ENCODE measurements at regions not wholly inside any gene's neighbourhood (a gene's known extent, or its start where the extent isn't known, plus 50 kb on each side); places are given as distances from the start of the nearest gene placed in this dataset.

GRCh38 chr3:35971686-35972085, 332.4 kb downstream of the ARPP21 start:
- TF ChIP-seq EZH2phosphoT487 (IDR thresholded peaks at IDR 0.05; ENCODE audit: borderline replicate concordance) (no peak), CTCF (conservative IDR thresholded peaks at IDR 0.05; ENCODE audit: low read length) (no peak)
- H3K9me3 ChIP-seq (ENCODE audit: insufficient read depth, low read depth, low read length) = no peaks in the 10 kb centered on the region
- no peaks in the 10 kb centered on the region for H3F3A ChIP-seq (ENCODE audit: low read depth)
- no peaks in the 10 kb centered on the region for H3K27me3 ChIP-seq (ENCODE audit: insufficient read depth, low read length, poor library complexity, severe bottlenecking)
- no peak overlapping the region for H3K4me3 ChIP-seq (ENCODE audit: low read length, poor library complexity, severe bottlenecking)
- H2AFZ ChIP-seq (ENCODE audit: low read length) = peak overlapping the region; percentile 4; the same call in 1 of the 2 replicates
- no peaks in the 10 kb centered on the region for H4K20me1 ChIP-seq (ENCODE audit: insufficient read depth, low read length, poor library complexity, severe bottlenecking)
- H3K79me2 ChIP-seq (ENCODE audit: insufficient read depth, low read length) = no peaks in the 10 kb centered on the region
- H3K4me1 ChIP-seq (ENCODE audit: insufficient read depth, low read length, poor library complexity, severe bottlenecking) = peaks cover 47% of the 10 kb centered on the region
- no peaks in the 10 kb centered on the region for H3K9me2 ChIP-seq (replicated peaks; ENCODE audit: low read depth, low read length)
- no peaks in the 10 kb centered on the region for H3K36me3 ChIP-seq (ENCODE audit: insufficient read depth, low read length)
- no peak overlapping the region for H3K9ac ChIP-seq (ENCODE audit: low read depth, low read length, poor library complexity, severe bottlenecking)
- no peak overlapping the region for H3K4me2 ChIP-seq (ENCODE audit: low read depth, low read length, poor library complexity, severe bottlenecking)

- Histone ChIP-seq H3K9me2 (replicated peaks; ENCODE audit: low read depth, low read length) (no peaks in the 10 kb centered on the region), H3K4me3 (ENCODE audit: low read length, poor library complexity, severe bottlenecking) (no peak overlapping the region), H3K9ac (ENCODE audit: low read depth, low read length, poor library complexity, severe bottlenecking) (no peak overlapping the region), H3F3A (ENCODE audit: low read depth) (no peaks in the 10 kb centered on the region), H2AFZ (ENCODE audit: low read length) (no peak overlapping the region), H3K4me2 (ENCODE audit: low read depth, low read length, poor library complexity, severe bottlenecking) (no peak overlapping the region), H3K9me3 (ENCODE audit: insufficient read depth, low read depth, low read length) (no peaks in the 10 kb centered on the region), H3K4me1 (ENCODE audit: insufficient read depth, low read length, poor library complexity, severe bottlenecking) (peaks cover 32% of the 10 kb centered on the region), H3K79me2 (ENCODE audit: insufficient read depth, low read length) (no peaks in the 10 kb centered on the region), H3K36me3 (ENCODE audit: insufficient read depth, low read length) (no peaks in the 10 kb centered on the region), H4K20me1 (ENCODE audit: insufficient read depth, low read length, poor library complexity, severe bottlenecking) (no peaks in the 10 kb centered on the region), H3K27me3 (ENCODE audit: insufficient read depth, low read length, poor library complexity, severe bottlenecking) (no peaks in the 10 kb centered on the region)
- TF ChIP-seq CTCF (conservative IDR thresholded peaks at IDR 0.05; ENCODE audit: low read length) (no peak), EZH2phosphoT487 (IDR thresholded peaks at IDR 0.05; ENCODE audit: borderline replicate concordance) (no peak)
These were observed 335.5 kb downstream of the ARPP21 start for GRCh38 chr3:35974872-35975271.

- H3F3A ChIP-seq (ENCODE audit: low read depth) = no peaks in the 10 kb centered on the region
- H3K9me2 ChIP-seq (replicated peaks; ENCODE audit: low read depth, low read length) = no peaks in the 10 kb centered on the region
- no peaks in the 10 kb centered on the region for H4K20me1 ChIP-seq (ENCODE audit: insufficient read depth, low read length, poor library complexity, severe bottlenecking)
- TF ChIP-seq EZH2phosphoT487 (IDR thresholded peaks at IDR 0.05; ENCODE audit: borderline replicate concordance) (no peak), CTCF (conservative IDR thresholded peaks at IDR 0.05; ENCODE audit: low read length) (no peak)
- no peak overlapping the region for H3K4me2 ChIP-seq (ENCODE audit: low read depth, low read length, poor library complexity, severe bottlenecking)
- H3K36me3 ChIP-seq (ENCODE audit: insufficient read depth, low read length) = no peaks in the 10 kb centered on the region
- no peaks in the 10 kb centered on the region for H3K79me2 ChIP-seq (ENCODE audit: insufficient read depth, low read length)
- no peaks in the 10 kb centered on the region for H3K4me1 ChIP-seq (ENCODE audit: insufficient read depth, low read length, poor library complexity, severe bottlenecking)
- H3K9ac ChIP-seq (ENCODE audit: low read depth, low read length, poor library complexity, severe bottlenecking) = no peak overlapping the region
- no peak overlapping the region for H3K4me3 ChIP-seq (ENCODE audit: low read length, poor library complexity, severe bottlenecking)
- H2AFZ ChIP-seq (ENCODE audit: low read length) = no peak overlapping the region
- no peaks in the 10 kb centered on the region for H3K9me3 ChIP-seq (ENCODE audit: insufficient read depth, low read depth, low read length)
- no peaks in the 10 kb centered on the region for H3K27me3 ChIP-seq (ENCODE audit: insufficient read depth, low read length, poor library complexity, severe bottlenecking)
These were observed 346.8 kb downstream of the ARPP21 start for GRCh38 chr3:35986161-35986560.
